Cardiac fibroblast (primary cell): ENCODE measurements at regions not wholly inside any gene's neighbourhood (a gene's known extent, or its start where the extent isn't known, plus 50 kb on each side); places are given as distances from the start of the nearest gene placed in this dataset.

Experiments
- DNase-seq, 2 donors: peaks; one replicate each; pipeline versions ENCODE4 v3.0.0 to v3.0.0-alpha.2; 2010; ENCODE audit warnings: low read depth in 2 of 2
- H3K4me3 ChIP-seq, 2 donors: replicated peaks in 1 of 2; 1 replicate in 1 of 2; 2 replicates in 1 of 2; pipeline ENCODE4 v1.5.1; 2011; ENCODE audit warnings: low read depth in 2 of 2, low read length in 2 of 2, mild to moderate bottlenecking in 2 of 2, moderate library complexity in 1 of 2
- TF ChIP-seq, protein P1 (sequence below): IDR thresholded peaks from one replicate; pipeline ENCODE4 v1.5.1; 2011; ENCODE audit warnings: low read depth, mild to moderate bottlenecking, low read length, inconsistent platforms

DNA sequence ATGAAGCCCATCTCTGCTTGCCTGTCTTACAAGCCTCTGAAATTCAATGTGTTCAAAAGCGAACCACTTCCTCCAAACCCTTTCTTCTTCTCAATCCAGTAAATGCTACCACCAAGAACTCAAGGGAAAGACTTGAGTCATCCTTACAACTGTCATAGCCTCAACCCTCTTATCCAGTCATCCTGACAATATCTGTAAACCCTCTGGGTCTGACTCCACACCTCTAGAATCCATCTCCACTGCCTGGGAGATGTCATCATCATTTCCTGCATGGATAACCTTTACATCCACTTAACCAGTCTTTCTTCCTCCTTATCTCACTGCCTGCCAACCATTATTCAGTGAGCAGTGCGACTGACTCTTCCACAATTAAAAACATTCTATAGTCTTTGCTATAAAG, 441.1 kb downstream of the SETD4 start:
- TF ChIP-seq, protein P1, sequence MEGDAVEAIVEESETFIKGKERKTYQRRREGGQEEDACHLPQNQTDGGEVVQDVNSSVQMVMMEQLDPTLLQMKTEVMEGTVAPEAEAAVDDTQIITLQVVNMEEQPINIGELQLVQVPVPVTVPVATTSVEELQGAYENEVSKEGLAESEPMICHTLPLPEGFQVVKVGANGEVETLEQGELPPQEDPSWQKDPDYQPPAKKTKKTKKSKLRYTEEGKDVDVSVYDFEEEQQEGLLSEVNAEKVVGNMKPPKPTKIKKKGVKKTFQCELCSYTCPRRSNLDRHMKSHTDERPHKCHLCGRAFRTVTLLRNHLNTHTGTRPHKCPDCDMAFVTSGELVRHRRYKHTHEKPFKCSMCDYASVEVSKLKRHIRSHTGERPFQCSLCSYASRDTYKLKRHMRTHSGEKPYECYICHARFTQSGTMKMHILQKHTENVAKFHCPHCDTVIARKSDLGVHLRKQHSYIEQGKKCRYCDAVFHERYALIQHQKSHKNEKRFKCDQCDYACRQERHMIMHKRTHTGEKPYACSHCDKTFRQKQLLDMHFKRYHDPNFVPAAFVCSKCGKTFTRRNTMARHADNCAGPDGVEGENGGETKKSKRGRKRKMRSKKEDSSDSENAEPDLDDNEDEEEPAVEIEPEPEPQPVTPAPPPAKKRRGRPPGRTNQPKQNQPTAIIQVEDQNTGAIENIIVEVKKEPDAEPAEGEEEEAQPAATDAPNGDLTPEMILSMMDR = no peak
- DNase-seq = peak; percentile 24 to 83
- H3K4me3 ChIP-seq = no peak overlapping the region

DNA sequence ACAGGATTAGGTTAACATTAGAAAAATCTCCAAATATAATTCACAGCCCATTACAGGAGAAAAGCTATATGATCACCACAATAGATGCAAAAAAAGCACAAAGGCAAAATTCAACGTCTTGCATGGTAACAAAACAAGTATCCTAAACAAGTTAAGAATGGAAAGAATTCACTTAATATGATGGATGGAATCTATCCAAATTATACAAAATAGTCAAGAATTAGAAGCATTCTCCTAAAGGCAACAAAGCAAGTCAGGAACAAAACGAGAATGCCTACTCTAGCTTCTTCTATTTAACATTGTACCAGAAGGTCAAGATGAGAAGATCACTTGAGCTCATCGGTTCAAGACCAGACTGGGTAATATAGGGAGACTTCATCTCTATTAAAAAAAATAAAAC, 442.8 kb downstream of the SETD4 start:
- no peak for DNase-seq
- no peak overlapping the region for H3K4me3 ChIP-seq
- TF ChIP-seq, protein P1 = no peak

DNA sequence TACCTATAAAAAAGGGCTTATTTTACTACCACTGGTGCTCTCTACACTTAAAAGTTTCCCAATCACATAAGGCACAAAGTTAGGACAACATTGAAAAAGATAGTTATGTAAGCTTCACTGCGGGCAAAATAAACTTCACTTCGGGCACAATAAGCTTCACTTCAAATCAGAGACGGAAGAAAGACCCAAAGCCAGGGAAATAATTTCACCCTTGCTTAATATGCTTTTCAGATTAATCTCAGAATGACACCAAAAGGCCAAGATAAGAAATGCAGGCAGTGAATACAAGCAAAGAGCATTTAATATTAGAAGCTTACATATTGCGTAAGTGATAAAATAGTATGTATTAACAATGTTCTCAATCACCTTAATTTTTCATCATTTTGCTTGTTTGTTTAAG, 444.2 kb downstream of the SETD4 start:
- peak; percentile 82 to 83 for DNase-seq
- H3K4me3 ChIP-seq = no peak overlapping the region
- TF ChIP-seq, protein P1 = peak; percentile 54

DNA sequence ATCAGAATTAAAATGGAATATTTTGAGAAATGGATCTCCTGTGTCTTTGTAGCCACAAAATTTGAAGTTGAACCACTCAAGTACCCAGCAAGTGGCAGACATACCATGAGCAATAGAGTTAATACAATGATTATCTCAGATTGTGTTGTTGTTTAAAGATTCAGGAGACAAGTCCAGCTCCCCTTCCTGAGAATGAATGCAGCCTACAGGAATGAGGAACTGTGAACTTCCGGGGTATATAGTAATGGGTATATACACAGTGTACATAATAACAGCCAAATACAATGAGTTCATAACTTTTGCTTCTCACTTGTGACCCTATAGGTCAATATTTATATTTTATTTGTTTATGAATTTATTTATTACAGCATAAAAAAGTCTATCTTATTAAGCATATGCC, 445.0 kb downstream of the SETD4 start:
- peak in 1 of 2 donors; percentile 17 for DNase-seq
- no peak overlapping the region for H3K4me3 ChIP-seq
- TF ChIP-seq, protein P1 = no peak

DNA sequence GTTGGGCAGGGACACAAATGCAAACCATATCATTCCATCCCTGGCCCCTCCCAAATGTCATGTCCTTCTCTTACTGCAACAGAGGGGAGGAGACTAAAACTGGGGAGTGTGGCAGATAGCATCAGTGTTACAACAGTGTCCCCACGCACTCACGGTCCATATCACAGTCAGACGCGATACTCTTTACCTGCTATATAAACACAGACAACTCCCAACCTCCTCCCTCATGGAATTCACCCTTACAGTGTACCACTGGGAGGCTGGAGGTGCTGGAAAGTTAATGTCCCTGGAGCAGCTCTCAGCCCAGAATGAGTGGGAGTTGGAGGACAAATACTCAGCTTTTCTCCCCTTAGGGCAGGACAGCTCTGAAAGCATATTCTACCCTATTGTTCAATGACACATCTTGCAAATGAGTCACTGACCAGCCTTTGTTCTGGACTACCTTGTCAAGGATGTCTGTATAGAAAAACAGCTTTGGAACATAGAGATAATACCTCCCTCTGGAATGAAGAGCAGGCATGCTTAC, 445.9 kb downstream of the SETD4 start:
- TF ChIP-seq, protein P1 = no peak
- H3K4me3 ChIP-seq = no peak overlapping the region
- peak; percentile 24 to 87 for DNase-seq

DNA sequence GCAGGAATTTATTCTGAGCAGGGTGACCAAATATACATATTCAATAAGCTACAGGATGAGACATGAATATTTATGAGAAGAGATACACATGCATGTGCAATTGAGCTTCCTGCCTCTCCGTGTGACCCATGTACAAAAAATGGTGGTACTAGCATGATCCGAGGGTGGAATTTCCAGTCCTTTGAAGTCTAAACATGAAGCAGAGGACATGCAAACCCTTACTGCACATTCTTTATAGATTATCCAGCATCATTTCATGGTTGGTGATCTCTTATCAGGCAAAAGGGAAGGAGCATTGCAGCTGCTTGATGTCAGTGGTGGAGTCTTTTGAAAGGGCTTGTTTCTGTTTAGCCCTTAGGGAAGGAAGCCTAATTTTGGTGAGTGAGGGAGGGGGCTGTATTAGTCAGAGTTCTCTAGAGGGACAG, 448.6 kb downstream of the SETD4 start:
- TF ChIP-seq, protein P1 = no peak
- DNase-seq = peak in 1 of 2 donors; percentile 14

DNA sequence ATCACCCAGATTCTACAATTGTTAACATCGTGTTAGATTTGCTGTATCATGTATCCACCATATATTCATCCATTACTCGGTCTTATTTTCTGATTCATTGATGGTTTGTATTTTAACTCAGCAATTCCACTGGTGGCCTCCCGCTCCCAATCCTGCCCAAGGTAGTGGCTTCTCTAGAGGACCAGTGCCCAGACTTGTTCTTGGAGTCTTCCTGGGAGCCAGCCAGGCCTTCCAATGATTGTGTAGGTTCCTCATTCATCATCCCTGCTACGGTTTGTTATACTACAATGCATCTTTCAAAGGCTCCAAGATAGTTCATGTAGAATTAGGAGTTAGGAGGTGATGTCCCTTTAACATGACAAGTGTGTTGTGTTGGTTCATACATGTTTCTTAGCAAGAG, 451.1 kb downstream of the SETD4 start:
- DNase-seq = no peak
- H3K4me3 ChIP-seq = no peak overlapping the region
- TF ChIP-seq, protein P1 = no peak

More for the DNA sequence above, 448.6 kb downstream of the SETD4 start:
- H3K4me3 ChIP-seq = no peak overlapping the region
